HCT116 (cell line): ENCODE measurements at regions not wholly inside any gene's neighbourhood (a gene's known extent, or its start where the extent isn't known, plus 50 kb on each side); places are given as distances from the start of the nearest gene placed in this dataset.

Source experiments
- CTCF ChIP-seq, 3 experiments: fragments of 200-600 bp in 1 of 3; sonication (generic) in 1 of 3; IDR thresholded peaks in 2 of 3; conservative IDR thresholded peaks in 1 of 3; 2 replicates each; pipeline ENCODE4 v1.5.1; 2012 to 2017; ENCODE audit warnings: low read depth in 2 of 3, low read length in 2 of 3, antibody characterized with exemption in 1 of 3, borderline replicate concordance in 1 of 3, control low read depth in 1 of 3, mild to moderate bottlenecking in 1 of 3, mixed read lengths in 1 of 3, mixed run types in 1 of 3, moderate library complexity in 1 of 3; ENCODE audit not compliant: insufficient read depth in 1 of 3
- EZH2 ChIP-seq: fragments of 200-600 bp; sonication (generic); IDR thresholded peaks from 2 replicates; pipeline ENCODE4 v1.6.1; 2017; ENCODE audit warnings: antibody characterized with exemption, mixed run types
- MAX ChIP-seq: IDR thresholded peaks from 2 replicates; pipeline ENCODE4 v1.6.1; 2012
- POLR2A ChIP-seq: IDR thresholded peaks from 2 replicates; pipeline ENCODE4 v1.7.0; 2011; ENCODE audit warnings: borderline replicate concordance; ENCODE audit not compliant: insufficient read depth, insufficient read length; ENCODE audit errors: extremely low read depth
- POLR2AphosphoS5 ChIP-seq: IDR thresholded peaks from 2 replicates; pipeline ENCODE4 v1.6.1; 2011; ENCODE audit warnings: mild to moderate bottlenecking, low read depth, low read length, moderate library complexity
- REST ChIP-seq: IDR thresholded peaks from 2 replicates; pipeline ENCODE4 v1.6.1; 2012; ENCODE audit warnings: low read depth
- SRF ChIP-seq: IDR thresholded peaks from 2 replicates; pipeline ENCODE4 v1.6.1; 2012; ENCODE audit warnings: low read depth
- YY1 ChIP-seq: IDR thresholded peaks from 2 replicates; pipeline ENCODE4 v1.6.1; 2011; ENCODE audit warnings: low read length, low read depth, moderate library complexity, mild to moderate bottlenecking; ENCODE audit not compliant: insufficient replicate concordance; ENCODE audit errors: extremely low read depth

GRCh38 chr5:179470201-179470600 lies 80.2 kb upstream of the RUFY1 start:
- TF ChIP-seq CTCF (IDR thresholded peaks at IDR 0.05 in 2 of 3, conservative IDR thresholded peaks at IDR 0.05 in 1 of 3; ENCODE audit: borderline replicate concordance in 1 of 3, insufficient read depth in 1 of 3, low read depth in 2 of 3, low read length in 2 of 3) (no peak), EZH2 (no peak), MAX (no peak), REST (no peak), YY1 (no peak), POLR2AphosphoS5 (no peak), POLR2A (no peak), SRF (no peak)
